ENCODE measurements at regions not wholly inside any gene's neighbourhood (a gene's known extent, or its start where the extent isn't known, plus 50 kb on each side); places are given as distances from the start of the nearest gene placed in this dataset.
"Not testable (repeated sequence)": the region's sequence is repeated elsewhere in the genome, so short reads cannot be mapped to it uniquely, and the experiment has no call there.

DNA sequence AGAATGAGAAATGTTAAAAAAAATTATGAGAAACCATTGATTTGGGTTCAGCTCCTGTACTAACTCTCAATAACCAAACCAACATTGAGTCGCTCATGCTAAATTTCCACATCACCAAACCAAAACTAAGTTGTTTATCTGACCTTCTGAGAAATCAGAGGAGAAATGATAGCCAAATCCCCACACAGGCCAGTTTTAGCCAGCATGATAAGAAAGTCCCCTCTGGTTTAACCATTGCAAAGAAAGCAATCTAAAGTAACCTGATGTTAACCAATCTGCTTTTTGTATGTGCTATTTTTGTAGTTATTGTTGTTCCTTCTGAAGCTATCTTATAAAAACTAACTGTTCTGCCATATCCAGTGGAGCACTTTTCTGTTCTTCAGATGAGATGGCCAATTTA is 599.7 kb downstream of the SLC16A7 start:
- Mint-ChIP-seq H3K27ac (no peak overlapping the region), H3K4me1 (ENCODE audit: low read depth) (no peaks in the 10 kb centered on the region), H3K9me3 (no peaks in the 10 kb centered on the region), H3K36me3 (ENCODE audit: low read depth) (no peaks in the 10 kb centered on the region), H3K27me3 (ENCODE audit: low read depth) (no peaks in the 10 kb centered on the region), H3K4me3 (ENCODE audit: low read depth) (no peak overlapping the region)
- intact Hi-C loops (cut with micrococcal nuclease), result no loop called here
- DNase-seq (ENCODE audit: low spot score), result no peak

DNA sequence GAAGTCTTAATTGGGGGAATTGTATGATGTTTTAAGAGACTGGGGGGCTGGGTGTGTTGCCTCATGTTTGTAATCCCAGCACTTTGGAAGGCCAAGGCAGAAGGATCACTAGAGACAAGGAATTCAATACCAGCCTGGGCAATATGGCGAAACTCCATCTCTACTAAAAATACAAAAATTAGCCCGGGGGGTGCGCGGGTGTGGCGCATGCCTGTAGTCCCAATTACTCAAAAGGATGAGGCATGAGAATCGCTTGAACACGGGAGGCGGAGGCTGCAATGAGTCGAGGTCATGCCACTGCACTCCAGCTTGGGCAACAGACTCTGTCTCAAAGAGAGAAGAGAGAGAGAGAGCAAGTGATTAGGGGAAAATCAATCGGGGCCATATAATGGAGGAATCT is 600.5 kb downstream of the SLC16A7 start:
- intact Hi-C loops (cut with micrococcal nuclease), result no loop called here

DNA sequence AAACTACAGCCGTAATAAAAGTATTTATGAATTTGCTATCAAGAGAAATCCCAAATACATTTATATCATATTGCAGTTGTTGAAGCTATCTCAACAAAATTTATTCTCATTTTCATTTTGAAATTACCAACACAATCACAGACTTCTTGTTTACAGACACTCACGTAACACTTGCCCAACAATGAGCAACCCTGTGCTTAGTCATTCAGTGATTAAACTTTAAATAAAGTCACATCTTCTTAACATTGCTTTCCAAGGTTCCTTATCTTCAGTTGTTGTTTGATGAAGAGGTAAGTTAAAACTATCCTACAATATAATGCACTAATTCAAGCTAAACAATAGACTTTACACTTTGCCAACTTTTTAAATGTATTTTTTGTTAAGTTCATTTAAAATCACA is 601.8 kb downstream of the SLC16A7 start:
- H3K4me3 Mint-ChIP-seq (ENCODE audit: low read depth), result no peak overlapping the region
- H3K4me1 Mint-ChIP-seq (ENCODE audit: low read depth), result no peaks in the 10 kb centered on the region
- DNase-seq (ENCODE audit: low spot score), result no peak
- H3K27me3 Mint-ChIP-seq (ENCODE audit: low read depth), result no peaks in the 10 kb centered on the region
- intact Hi-C loops (cut with micrococcal nuclease), result no loop called here
- H3K27ac Mint-ChIP-seq, result no peak overlapping the region
- H3K9me3 Mint-ChIP-seq, result no peaks in the 10 kb centered on the region
- H3K36me3 Mint-ChIP-seq (ENCODE audit: low read depth), result no peaks in the 10 kb centered on the region

More for the DNA sequence above, 600.5 kb downstream of the SLC16A7 start:
- Mint-ChIP-seq H3K4me3 (ENCODE audit: low read depth) (no peak overlapping the region), H3K36me3 (ENCODE audit: low read depth) (no peaks in the 10 kb centered on the region), H3K27ac (no peak overlapping the region), H3K9me3 (no peaks in the 10 kb centered on the region), H3K4me1 (ENCODE audit: low read depth) (no peaks in the 10 kb centered on the region), H3K27me3 (ENCODE audit: low read depth) (no peaks in the 10 kb centered on the region)
- no peak for DNase-seq (ENCODE audit: low spot score)

DNA sequence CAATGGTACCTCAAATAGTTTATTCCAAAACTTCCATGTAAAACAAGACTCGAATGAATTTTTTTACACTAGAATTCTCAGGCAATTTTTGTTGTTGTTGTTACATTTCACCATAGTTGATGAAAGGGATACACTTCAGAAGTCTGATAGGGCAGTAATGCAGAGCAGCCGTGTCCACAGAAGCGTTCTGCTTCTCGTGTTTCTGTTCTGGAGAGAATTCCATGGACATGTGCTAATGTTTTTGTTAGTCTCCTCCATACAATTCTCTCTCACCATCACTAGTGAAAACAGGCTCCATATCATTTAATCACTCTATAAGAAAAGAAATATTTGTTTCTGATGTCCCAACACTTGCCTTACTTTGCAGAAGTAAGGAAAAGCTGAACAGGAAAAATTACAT is 606.1 kb downstream of the SLC16A7 start:
- intact Hi-C loops (cut with micrococcal nuclease), result no loop called here
- H3K36me3 Mint-ChIP-seq (ENCODE audit: low read depth), result no peaks in the 10 kb centered on the region
- no peaks in the 10 kb centered on the region for H3K9me3 Mint-ChIP-seq
- H3K4me3 Mint-ChIP-seq (ENCODE audit: low read depth), result no peak overlapping the region
- no peaks in the 10 kb centered on the region for H3K27me3 Mint-ChIP-seq (ENCODE audit: low read depth)
- no peak overlapping the region for H3K27ac Mint-ChIP-seq
- no peak for DNase-seq (ENCODE audit: low spot score)
- no peaks in the 10 kb centered on the region for H3K4me1 Mint-ChIP-seq (ENCODE audit: low read depth)

DNA sequence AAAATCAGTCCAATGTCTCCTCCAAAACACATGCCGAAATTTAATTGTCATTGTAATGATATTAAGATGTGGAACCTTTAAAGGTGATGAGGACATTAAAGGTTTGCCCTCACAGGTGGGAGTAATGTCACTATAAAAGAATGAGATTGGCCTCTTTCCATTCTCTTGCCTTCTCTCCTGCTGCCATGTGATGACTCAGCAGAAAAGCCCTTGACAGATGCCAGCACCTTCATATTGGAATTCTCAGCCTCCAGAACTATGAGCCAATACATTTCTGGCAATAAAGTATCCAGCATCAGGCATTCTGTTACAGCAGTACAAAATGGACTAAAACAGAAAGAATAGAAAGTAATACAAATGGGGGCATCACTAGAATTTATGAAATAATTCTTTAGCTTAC is 609.7 kb downstream of the SLC16A7 start:
- intact Hi-C loops (cut with micrococcal nuclease), result no loop called here
- Mint-ChIP-seq H3K9me3 (no peaks in the 10 kb centered on the region), H3K36me3 (ENCODE audit: low read depth) (no peaks in the 10 kb centered on the region)

DNA sequence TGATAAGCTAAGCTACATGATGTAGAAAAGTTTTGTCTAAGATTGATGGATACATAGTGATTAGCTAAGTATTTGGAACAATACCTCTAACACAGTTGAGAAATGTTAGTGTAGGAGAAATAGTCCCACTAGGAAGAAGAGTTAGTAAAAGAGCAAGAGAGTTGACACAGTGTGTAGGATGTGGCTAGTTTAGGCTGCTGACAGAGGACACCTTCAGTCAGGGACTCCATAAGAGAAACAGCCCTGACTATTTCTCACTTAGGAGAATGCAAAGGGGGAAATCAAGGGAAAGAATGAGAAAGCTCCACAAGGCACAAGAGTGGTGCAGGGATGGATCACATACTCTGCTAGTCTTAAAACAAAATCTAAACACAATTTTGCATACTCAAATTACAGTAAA is 613.7 kb downstream of the SLC16A7 start:
- intact Hi-C loops (cut with micrococcal nuclease), result no loop called here
- Mint-ChIP-seq H3K9me3 (peaks cover 4% of the 10 kb centered on the region), H3K4me1 (ENCODE audit: low read depth) (no peaks in the 10 kb centered on the region), H3K36me3 (ENCODE audit: low read depth) (no peaks in the 10 kb centered on the region), H3K27me3 (ENCODE audit: low read depth) (no peaks in the 10 kb centered on the region), H3K27ac (no peak overlapping the region), H3K4me3 (ENCODE audit: low read depth) (no peak overlapping the region)
- DNase-seq (ENCODE audit: low spot score), result no peak

More for the DNA sequence above, 609.7 kb downstream of the SLC16A7 start:
- no peak overlapping the region for H3K27ac Mint-ChIP-seq
- H3K4me1 Mint-ChIP-seq (ENCODE audit: low read depth), result no peaks in the 10 kb centered on the region
- no peak for DNase-seq (ENCODE audit: low spot score)
- no peak overlapping the region for H3K4me3 Mint-ChIP-seq (ENCODE audit: low read depth)
- no peaks in the 10 kb centered on the region for H3K27me3 Mint-ChIP-seq (ENCODE audit: low read depth)

DNA sequence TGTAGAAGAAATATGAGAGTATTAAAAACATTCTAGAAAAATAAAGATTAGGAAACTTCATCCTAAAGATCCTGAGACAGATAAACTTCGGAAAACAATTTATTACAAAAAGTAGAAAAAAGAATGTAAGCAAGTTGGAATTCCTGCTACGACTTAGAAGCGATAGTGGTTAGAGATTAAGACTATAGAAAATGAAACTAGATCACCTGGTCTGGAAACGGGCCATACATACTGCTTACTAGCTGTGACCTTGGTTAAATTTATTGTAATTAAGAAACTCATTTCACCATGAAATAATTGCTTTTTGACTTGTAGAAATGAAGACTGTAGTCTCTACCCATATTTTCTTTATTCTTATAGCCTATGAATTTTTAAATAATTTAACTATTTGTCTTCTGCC is 614.1 kb downstream of the SLC16A7 start:
- no peak overlapping the region for H3K4me3 Mint-ChIP-seq (ENCODE audit: low read depth)
- DNase-seq (ENCODE audit: low spot score), result no peak
- H3K27me3 Mint-ChIP-seq (ENCODE audit: low read depth), result no peaks in the 10 kb centered on the region
- no peaks in the 10 kb centered on the region for H3K36me3 Mint-ChIP-seq (ENCODE audit: low read depth)
- peaks cover 4% of the 10 kb centered on the region for H3K9me3 Mint-ChIP-seq
- intact Hi-C loops (cut with micrococcal nuclease), result no loop called here
- H3K27ac Mint-ChIP-seq, result no peak overlapping the region
- no peaks in the 10 kb centered on the region for H3K4me1 Mint-ChIP-seq (ENCODE audit: low read depth)

DNA sequence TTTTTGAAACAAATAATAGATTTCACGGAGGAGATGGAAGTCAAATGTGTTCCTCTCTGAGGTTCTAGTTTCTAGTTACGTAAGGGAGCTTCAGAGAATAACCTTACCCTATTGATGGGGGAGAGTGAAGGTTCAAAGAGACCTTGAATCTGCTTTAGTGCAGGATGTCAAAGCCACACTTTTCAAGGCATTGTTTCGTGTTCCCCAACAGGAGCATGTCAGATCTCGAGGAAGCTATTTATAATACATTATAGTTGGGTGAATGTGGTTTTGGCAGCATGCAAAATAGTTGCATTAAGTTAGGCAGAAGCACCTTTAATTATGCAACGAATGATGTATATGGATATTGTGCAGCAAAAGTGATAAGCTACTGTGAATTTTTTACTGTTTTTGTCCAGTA is 614.9 kb downstream of the SLC16A7 start:
- Mint-ChIP-seq H3K27me3 (ENCODE audit: low read depth) (no peaks in the 10 kb centered on the region), H3K9me3 (peaks cover 4% of the 10 kb centered on the region), H3K36me3 (ENCODE audit: low read depth) (no peaks in the 10 kb centered on the region), H3K4me3 (ENCODE audit: low read depth) (no peak overlapping the region), H3K27ac (no peak overlapping the region), H3K4me1 (ENCODE audit: low read depth) (no peaks in the 10 kb centered on the region)
- DNase-seq (ENCODE audit: low spot score), result no peak
- intact Hi-C loops (cut with micrococcal nuclease), result no loop called here

DNA sequence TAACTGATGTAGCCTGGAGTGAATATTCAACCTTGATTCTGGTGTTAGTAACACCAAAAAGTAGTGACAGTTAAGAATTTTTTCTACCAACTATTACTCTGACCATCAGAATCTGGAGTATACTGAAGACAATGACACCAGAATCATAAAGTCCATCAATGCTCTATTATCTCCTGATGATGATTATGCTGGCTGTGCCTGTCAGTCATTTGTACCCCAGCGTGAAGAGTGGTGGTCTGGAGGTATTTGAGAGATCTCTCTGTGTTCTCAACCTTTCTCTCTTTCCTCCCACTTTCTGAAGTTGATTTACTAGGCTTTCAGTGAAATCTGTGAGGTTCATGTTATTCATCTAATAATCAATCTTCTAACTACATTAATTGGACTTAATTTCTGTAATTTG is 615.4 kb downstream of the SLC16A7 start:
- no peaks in the 10 kb centered on the region for H3K27me3 Mint-ChIP-seq (ENCODE audit: low read depth)
- no peaks in the 10 kb centered on the region for H3K36me3 Mint-ChIP-seq (ENCODE audit: low read depth)
- no peak for DNase-seq (ENCODE audit: low spot score)
- peaks cover 4% of the 10 kb centered on the region for H3K9me3 Mint-ChIP-seq
- H3K4me3 Mint-ChIP-seq (ENCODE audit: low read depth), result no peak overlapping the region
- no peak overlapping the region for H3K27ac Mint-ChIP-seq
- H3K4me1 Mint-ChIP-seq (ENCODE audit: low read depth), result no peaks in the 10 kb centered on the region
- intact Hi-C loops (cut with micrococcal nuclease), result no loop called here

DNA sequence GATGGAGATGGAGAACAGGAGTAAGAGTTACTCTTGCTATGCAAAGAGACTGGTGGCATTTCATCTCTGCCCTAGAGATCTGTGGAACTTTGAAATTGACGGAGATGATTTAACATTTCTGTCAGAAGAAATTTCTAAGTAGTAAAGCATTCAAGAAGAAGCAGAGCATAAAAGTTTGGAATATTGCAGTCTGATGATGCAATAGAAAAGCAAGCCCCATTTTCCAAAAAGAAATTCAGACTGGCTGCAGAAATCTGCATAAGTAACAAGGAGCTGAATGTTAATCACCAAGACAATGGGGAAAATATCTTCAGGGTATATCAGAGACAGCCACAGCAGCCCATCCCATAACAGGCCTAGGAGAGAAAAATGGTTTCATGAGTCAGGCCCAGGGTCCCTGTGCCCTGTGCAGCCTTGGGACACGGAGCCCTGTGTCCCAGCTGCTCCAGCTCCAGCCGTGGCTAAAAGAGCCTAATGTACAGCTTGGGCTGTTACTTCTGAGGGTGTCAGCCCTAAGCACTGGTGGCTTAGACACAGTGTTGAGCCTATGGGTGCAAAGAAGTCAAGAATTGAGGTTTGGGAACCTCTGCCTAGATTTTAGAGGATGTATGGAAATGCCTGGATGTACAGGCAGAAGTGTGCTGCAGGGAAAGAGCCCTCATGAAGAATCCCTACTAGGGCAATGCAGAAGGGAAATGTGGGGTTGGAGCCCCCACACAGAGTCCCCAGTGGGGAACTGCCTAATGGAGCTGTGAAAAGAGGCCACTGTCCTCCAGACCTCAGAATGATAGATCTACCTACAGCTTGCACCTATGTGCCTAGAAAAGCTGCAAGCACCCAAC is 616.6 kb downstream of the SLC16A7 start:
- intact Hi-C loops (cut with micrococcal nuclease), result no loop called here
- H3K4me1 Mint-ChIP-seq (ENCODE audit: low read depth), result no peaks in the 10 kb centered on the region

DNA sequence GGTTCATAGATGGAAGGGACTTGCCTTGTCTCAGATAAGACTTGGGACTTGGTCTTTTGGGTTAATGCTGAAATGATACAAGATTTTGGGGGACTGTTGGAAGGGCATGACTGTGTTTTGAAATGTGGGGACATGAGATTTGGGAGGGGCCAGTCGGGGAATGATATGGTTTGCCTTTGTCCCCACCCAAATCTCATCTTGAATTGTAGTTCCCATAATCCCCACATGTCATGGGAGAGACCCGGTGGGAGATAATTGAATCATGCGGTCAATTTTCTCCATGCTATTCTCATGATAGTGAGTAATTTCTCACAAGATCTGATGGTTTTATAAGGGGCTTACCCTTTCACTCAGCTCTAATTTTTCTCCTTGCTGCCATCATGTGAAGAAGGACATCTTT is 617.4 kb downstream of the SLC16A7 start:
- H3K9me3 Mint-ChIP-seq; H3K36me3 Mint-ChIP-seq (ENCODE audit: low read depth): not testable (repeated sequence)

More for the DNA sequence above, 616.6 kb downstream of the SLC16A7 start:
- no peaks in the 10 kb centered on the region for H3K27me3 Mint-ChIP-seq (ENCODE audit: low read depth)
- no peaks in the 10 kb centered on the region for H3K36me3 Mint-ChIP-seq (ENCODE audit: low read depth)
- H3K27ac Mint-ChIP-seq, result no peak overlapping the region
- DNase-seq (ENCODE audit: low spot score), result no peak
- no peak overlapping the region for H3K4me3 Mint-ChIP-seq (ENCODE audit: low read depth)
- peaks cover 4% of the 10 kb centered on the region for H3K9me3 Mint-ChIP-seq

DNA sequence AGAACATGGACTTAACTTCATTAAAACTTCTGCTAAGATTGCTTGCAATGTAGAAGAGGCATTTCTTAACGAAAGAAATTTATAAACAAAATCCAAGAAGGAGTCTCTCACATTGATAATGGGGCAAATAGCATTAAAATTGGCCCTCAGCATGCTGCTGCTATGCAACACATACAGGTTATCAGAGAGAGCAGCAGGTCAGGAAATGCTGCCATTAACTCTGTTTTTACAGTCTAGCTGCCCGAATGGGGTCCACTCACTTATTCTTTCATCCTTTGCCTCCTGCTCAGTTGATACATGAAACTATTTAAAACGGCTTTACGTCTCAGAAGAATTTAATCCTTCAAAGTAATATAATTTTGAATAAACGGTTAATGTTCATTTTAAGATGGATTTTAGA is 620.4 kb downstream of the SLC16A7 start:
- H3K4me3 Mint-ChIP-seq (ENCODE audit: low read depth), result no peak overlapping the region
- intact Hi-C loops (cut with micrococcal nuclease), result no loop called here
- no peaks in the 10 kb centered on the region for H3K4me1 Mint-ChIP-seq (ENCODE audit: low read depth)
- no peak for DNase-seq (ENCODE audit: low spot score)
- no peaks in the 10 kb centered on the region for H3K36me3 Mint-ChIP-seq (ENCODE audit: low read depth)
- H3K27me3 Mint-ChIP-seq (ENCODE audit: low read depth), result no peaks in the 10 kb centered on the region
- no peak overlapping the region for H3K27ac Mint-ChIP-seq
- H3K9me3 Mint-ChIP-seq, result peaks cover 9% of the 10 kb centered on the region

More for the DNA sequence above, 617.4 kb downstream of the SLC16A7 start:
- DNase-seq (ENCODE audit: low spot score); H3K4me3 Mint-ChIP-seq (ENCODE audit: low read depth); H3K4me1 Mint-ChIP-seq (ENCODE audit: low read depth); H3K27me3 Mint-ChIP-seq (ENCODE audit: low read depth); H3K27ac Mint-ChIP-seq; intact Hi-C loops (cut with micrococcal nuclease): not testable (repeated sequence)

DNA sequence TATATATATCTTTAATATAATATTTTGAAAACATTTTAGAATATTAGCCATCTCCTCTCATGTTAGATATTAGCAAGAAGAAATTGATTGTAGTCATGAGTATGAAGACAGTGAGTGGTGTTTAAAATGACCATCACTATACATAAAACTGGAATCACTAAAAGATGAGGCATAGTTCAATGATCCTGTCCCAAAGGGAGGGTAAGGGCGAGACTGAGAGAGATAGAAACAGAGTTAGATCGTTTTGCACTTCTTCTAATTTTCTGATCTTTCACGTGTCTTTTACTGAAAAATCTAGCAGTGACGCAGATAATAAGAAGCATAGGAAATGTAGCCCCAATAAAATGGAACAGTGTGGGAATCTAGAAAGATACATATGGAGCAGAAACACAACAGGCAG is 627.4 kb downstream of the SLC16A7 start:
- Mint-ChIP-seq H3K4me1 (ENCODE audit: low read depth) (no peaks in the 10 kb centered on the region), H3K27ac (no peak overlapping the region), H3K4me3 (ENCODE audit: low read depth) (no peak overlapping the region), H3K27me3 (ENCODE audit: low read depth) (no peaks in the 10 kb centered on the region), H3K9me3 (peaks cover 18% of the 10 kb centered on the region), H3K36me3 (ENCODE audit: low read depth) (no peaks in the 10 kb centered on the region)
- intact Hi-C loops (cut with micrococcal nuclease), result no loop called here
- no peak for DNase-seq (ENCODE audit: low spot score)

All from activated T-helper 2 cell treated with anti-CD3 and anti-CD28 coated beads, Interferon-gamma antibody, Interleukin-2, Interleukin-4, amounts not matched to agents 10 μg/mL and 5 μg/mL and 100 μg/mL, durations not matched to agents 14 hours and 24 hours and 36 hours (primary cell).